Mammary epithelial cell (primary cell): ENCODE measurements at regions not wholly inside any gene's neighbourhood (a gene's known extent, or its start where the extent isn't known, plus 50 kb on each side); places are given as distances from the start of the nearest gene placed in this dataset.
"Not testable (repeated sequence)": the region's sequence is repeated elsewhere in the genome, so short reads cannot be mapped to it uniquely, and the experiment has no call there.

ENCODE experiments used
- CTCF ChIP-seq, 2 donors: IDR thresholded peaks in 1 of 2; conservative IDR thresholded peaks in 1 of 2; 2 replicates each; pipeline ENCODE4 v1.5.1; 2011 to 2012; ENCODE audit warnings: inconsistent platforms in 2 of 2, low read length in 2 of 2, mild to moderate bottlenecking in 2 of 2, control low read depth in 1 of 2, low read depth in 1 of 2; ENCODE audit not compliant: insufficient read depth in 1 of 2; ENCODE audit errors: extremely low read depth in 1 of 2
- EZH2 ChIP-seq: IDR thresholded peaks from 2 replicates; pipeline ENCODE4 v1.6.1; 2012; ENCODE audit warnings: low read length, inconsistent platforms, borderline replicate concordance

GRCh38 chr1:73245196-73245595, 952.8 kb downstream of the LRRIQ3 start:
- TF ChIP-seq CTCF (conservative IDR thresholded peaks at IDR 0.05 in 1 of 2, IDR thresholded peaks at IDR 0.05 in 1 of 2; ENCODE audit: extremely low read depth in 1 of 2, insufficient read depth in 1 of 2, low read depth in 1 of 2, low read length in 2 of 2); EZH2: not testable (repeated sequence)
